Activated naive CD4-positive, alpha-beta T cell treated with anti-CD3 and anti-CD28 coated beads, Interleukin-2, amount 10 ng/mL, durations not matched to agents 7 days and 5 days (primary cell): ENCODE measurements at regions not wholly inside any gene's neighbourhood (a gene's known extent, or its start where the extent isn't known, plus 50 kb on each side); places are given as distances from the start of the nearest gene placed in this dataset.
"Not testable (repeated sequence)": the region's sequence is repeated elsewhere in the genome, so short reads cannot be mapped to it uniquely, and the experiment has no call there.

Source experiments
- CTCF ChIA-PET: fragments of 350-600 bp; sonication (Branson Sonifier 250); formaldehyde crosslinking; loops from one replicate; lab custom pipeline; 2021; ENCODE audit warnings: antibody characterized with exemption; lab: Charles Lee
- DNase-seq: peaks from one replicate; pipeline ENCODE4 v3.0.0-alpha.2; 2020
- H3K27ac Mint-ChIP-seq: one replicate; pipeline ENCODE4 v1.8.0; 2021; ENCODE audit warnings: mild to moderate bottlenecking, moderate library complexity, mixed read lengths
- H3K27me3 Mint-ChIP-seq: one replicate; pipeline ENCODE4 v1.8.0; 2021; ENCODE audit warnings: mild to moderate bottlenecking, mixed read lengths
- H3K36me3 Mint-ChIP-seq: one replicate; pipeline ENCODE4 v1.8.0; 2021; ENCODE audit warnings: mixed read lengths
- H3K4me1 Mint-ChIP-seq: one replicate; pipeline ENCODE4 v1.8.0; 2021; ENCODE audit warnings: mixed read lengths
- H3K4me3 Mint-ChIP-seq: one replicate; pipeline ENCODE4 v1.8.0; 2021; ENCODE audit warnings: mild to moderate bottlenecking, moderate library complexity, mixed read lengths
- H3K9me3 Mint-ChIP-seq: one replicate; pipeline ENCODE4 v1.8.0; 2021; ENCODE audit warnings: mixed read lengths

DNA sequence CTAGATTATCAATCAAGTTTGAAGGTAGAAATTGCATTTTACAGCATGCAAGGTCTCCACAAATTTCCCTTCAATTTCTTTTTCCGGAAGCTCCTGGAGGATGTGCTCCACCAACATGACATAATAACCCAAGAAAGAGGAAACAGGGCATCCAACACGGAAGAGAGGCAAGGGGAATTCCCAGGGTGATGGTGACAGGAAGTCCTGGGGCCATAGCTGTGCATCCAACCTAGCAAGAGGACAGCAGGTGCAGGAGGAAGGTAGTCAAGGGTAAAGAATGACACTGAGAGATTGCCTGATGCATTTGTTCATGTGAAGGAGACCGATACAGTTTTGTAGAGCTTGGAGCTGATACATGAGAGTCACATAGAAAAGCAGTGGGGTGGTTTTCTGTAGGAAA, 115.7 kb upstream of the LSM6 start:
- Mint-ChIP-seq H3K27me3 (peaks cover 15% of the 10 kb centered on the region), H3K27ac (no peak overlapping the region), H3K9me3 (no peaks in the 10 kb centered on the region), H3K36me3 (no peaks in the 10 kb centered on the region), H3K4me3 (no peak overlapping the region), H3K4me1 (no peaks in the 10 kb centered on the region)
- DNase-seq, result no peak
- CTCF ChIA-PET, result no interaction called here

GRCh38 chr4:146059151-146059550, 116.4 kb upstream of the LSM6 start:
- H3K27ac Mint-ChIP-seq, result no peak overlapping the region
- H3K27me3 Mint-ChIP-seq, result peaks cover 15% of the 10 kb centered on the region
- H3K4me3 Mint-ChIP-seq, result no peak overlapping the region
- DNase-seq, result no peak
- no peaks in the 10 kb centered on the region for H3K36me3 Mint-ChIP-seq
- peaks cover 5% of the 10 kb centered on the region for H3K4me1 Mint-ChIP-seq
- H3K9me3 Mint-ChIP-seq, result no peaks in the 10 kb centered on the region
- CTCF ChIA-PET, result no interaction called here

DNA sequence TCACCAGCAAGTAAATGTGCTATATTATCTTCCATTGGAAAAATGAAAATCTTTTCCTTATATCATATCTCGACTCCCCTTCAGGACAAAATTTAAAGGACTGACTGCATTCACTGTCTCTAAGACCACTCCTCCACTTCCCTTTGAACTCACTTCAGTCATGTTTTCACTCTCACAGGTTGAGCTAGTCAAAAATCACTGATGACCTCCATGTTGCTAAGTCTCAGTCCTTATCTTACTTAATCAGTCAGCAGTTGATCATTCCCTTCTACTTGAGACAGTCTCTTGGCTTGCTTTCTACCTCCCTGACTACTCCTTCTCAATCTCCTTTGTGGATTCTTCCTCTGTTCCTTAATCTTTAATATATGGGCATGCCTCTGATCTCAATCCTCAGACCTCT, 117.0 kb upstream of the LSM6 start:
- Mint-ChIP-seq H3K4me1 (peaks cover 6% of the 10 kb centered on the region), H3K36me3 (no peaks in the 10 kb centered on the region), H3K27ac (no peak overlapping the region), H3K9me3 (no peaks in the 10 kb centered on the region), H3K27me3 (peaks cover 13% of the 10 kb centered on the region), H3K4me3 (no peak overlapping the region)
- DNase-seq, result no peak
- CTCF ChIA-PET, result no interaction called here

- H3K36me3 Mint-ChIP-seq, result no peaks in the 10 kb centered on the region
- H3K27ac Mint-ChIP-seq, result no peak overlapping the region
- CTCF ChIA-PET, result no interaction called here
- H3K4me1 Mint-ChIP-seq, result peaks cover 6% of the 10 kb centered on the region
- H3K4me3 Mint-ChIP-seq, result no peak overlapping the region
- H3K27me3 Mint-ChIP-seq, result no peaks in the 10 kb centered on the region
- H3K9me3 Mint-ChIP-seq, result no peaks in the 10 kb centered on the region
- DNase-seq, result no peak
Observed at GRCh38 chr4:146054676-146055075, 116.1 kb upstream of the ZNF827 start.

GRCh38 chr4:146053891-146054290, 115.3 kb upstream of the ZNF827 start:
- CTCF ChIA-PET, result no interaction called here
- no peaks in the 10 kb centered on the region for H3K36me3 Mint-ChIP-seq

GRCh38 chr4:146051728-146052391, 113.2 kb upstream of the ZNF827 start:
- Mint-ChIP-seq H3K4me3 (no peak overlapping the region), H3K27me3 (no peaks in the 10 kb centered on the region), H3K27ac (no peak overlapping the region), H3K36me3 (no peaks in the 10 kb centered on the region), H3K4me1 (peaks cover 6% of the 10 kb centered on the region), H3K9me3 (peaks cover 1% of the 10 kb centered on the region)
- CTCF ChIA-PET, result no interaction called here
- no peak for DNase-seq

More at GRCh38 chr4:146053891-146054290, 115.3 kb upstream of the ZNF827 start:
- DNase-seq, result no peak
- Mint-ChIP-seq H3K4me1 (peaks cover 6% of the 10 kb centered on the region), H3K4me3 (no peak overlapping the region), H3K27me3 (no peaks in the 10 kb centered on the region), H3K9me3 (no peaks in the 10 kb centered on the region), H3K27ac (no peak overlapping the region)

DNA sequence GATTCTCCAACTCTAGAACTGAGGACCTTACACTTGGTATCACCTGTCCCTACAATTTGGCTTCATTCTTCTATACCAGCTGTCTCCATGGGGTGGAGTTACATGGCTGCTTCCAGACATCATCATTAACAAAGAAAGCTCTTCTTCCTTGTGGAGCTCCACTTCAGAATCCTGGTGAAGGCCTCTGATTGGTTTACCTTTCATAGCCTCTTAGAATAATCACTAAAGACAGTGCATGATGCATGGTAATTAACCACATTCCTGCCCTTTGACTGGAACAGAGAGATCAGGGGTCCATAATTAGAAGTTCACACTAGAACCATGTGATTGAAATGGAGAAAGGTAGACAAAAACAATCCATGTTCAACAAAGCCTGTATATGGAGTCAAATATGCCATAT, 112.6 kb upstream of the ZNF827 start:
- no peak overlapping the region for H3K27ac Mint-ChIP-seq
- H3K27me3 Mint-ChIP-seq, result no peaks in the 10 kb centered on the region
- CTCF ChIA-PET, result no interaction called here
- no peaks in the 10 kb centered on the region for H3K36me3 Mint-ChIP-seq
- H3K9me3 Mint-ChIP-seq, result peaks cover 1% of the 10 kb centered on the region
- no peak for DNase-seq
- peaks cover 6% of the 10 kb centered on the region for H3K4me1 Mint-ChIP-seq
- no peak overlapping the region for H3K4me3 Mint-ChIP-seq

DNA sequence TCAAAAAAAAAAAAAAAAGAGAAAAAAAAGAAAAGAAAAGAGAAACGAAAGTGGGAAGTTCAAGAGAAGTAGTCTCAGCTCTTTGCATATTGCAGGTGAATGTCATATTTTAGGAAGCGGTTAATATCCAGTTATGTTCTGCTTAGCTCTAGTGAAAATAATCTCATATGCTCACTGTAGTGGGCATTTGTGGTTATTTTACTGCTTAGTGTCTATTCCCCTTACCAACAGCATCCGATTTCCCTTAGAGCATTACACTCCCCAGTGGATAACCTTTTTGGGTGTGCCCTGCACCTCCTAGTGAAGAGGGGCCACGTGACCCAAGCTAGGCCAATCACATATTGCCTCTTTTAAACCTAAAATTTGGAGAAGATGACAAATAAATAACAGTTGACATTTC, 111.2 kb upstream of the ZNF827 start:
- Mint-ChIP-seq H3K4me1 (peaks cover 6% of the 10 kb centered on the region), H3K4me3 (no peak overlapping the region), H3K36me3 (no peaks in the 10 kb centered on the region), H3K9me3 (peaks cover 1% of the 10 kb centered on the region), H3K27me3 (no peaks in the 10 kb centered on the region), H3K27ac (no peak overlapping the region)
- CTCF ChIA-PET, result no interaction called here
- no peak for DNase-seq

DNA sequence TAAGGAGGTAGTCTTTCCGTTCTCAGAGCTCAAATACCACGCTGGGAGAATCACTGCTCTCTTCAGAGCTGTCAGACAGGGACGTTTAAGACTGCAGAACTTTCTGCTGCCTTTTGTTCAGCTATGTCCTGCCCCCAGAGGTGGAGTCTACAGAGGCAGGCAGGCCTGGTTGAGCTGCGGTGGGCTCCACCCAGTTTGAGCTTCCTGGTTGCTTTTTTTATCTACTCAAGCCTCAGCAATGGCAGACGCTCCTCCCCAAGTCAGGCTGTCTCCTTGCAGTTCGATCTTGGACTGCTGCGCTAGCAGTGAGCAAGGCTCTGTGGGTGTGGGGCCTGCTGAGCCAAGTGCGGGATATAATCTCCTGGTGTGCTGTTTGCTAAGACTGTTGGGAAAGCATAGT, 109.1 kb upstream of the ZNF827 start:
- H3K4me1 Mint-ChIP-seq, H3K36me3 Mint-ChIP-seq, H3K9me3 Mint-ChIP-seq, H3K27ac Mint-ChIP-seq, H3K4me3 Mint-ChIP-seq, DNase-seq, H3K27me3 Mint-ChIP-seq, CTCF ChIA-PET: not testable (repeated sequence)

GRCh38 chr4:146041139-146042004, 102.7 kb upstream of the ZNF827 start:
- no peaks in the 10 kb centered on the region for H3K27me3 Mint-ChIP-seq
- H3K4me1 Mint-ChIP-seq, result no peaks in the 10 kb centered on the region
- no peak for DNase-seq

GRCh38 chr4:146040623-146041022, 102.0 kb upstream of the ZNF827 start:
- Mint-ChIP-seq H3K4me3 (no peak overlapping the region), H3K27ac (no peak overlapping the region), H3K27me3 (no peaks in the 10 kb centered on the region), H3K9me3 (no peaks in the 10 kb centered on the region), H3K36me3 (no peaks in the 10 kb centered on the region), H3K4me1 (no peaks in the 10 kb centered on the region)
- CTCF ChIA-PET, result no interaction called here
- no peak for DNase-seq

More at GRCh38 chr4:146041139-146042004, 102.7 kb upstream of the ZNF827 start:
- Mint-ChIP-seq H3K4me3 (no peak overlapping the region), H3K9me3 (no peaks in the 10 kb centered on the region), H3K36me3 (no peaks in the 10 kb centered on the region), H3K27ac (no peak overlapping the region)
- CTCF ChIA-PET, result no interaction called here

- Mint-ChIP-seq H3K27ac (no peak overlapping the region), H3K4me1 (no peaks in the 10 kb centered on the region), H3K27me3 (peaks cover 19% of the 10 kb centered on the region), H3K9me3 (no peaks in the 10 kb centered on the region), H3K4me3 (no peak overlapping the region), H3K36me3 (no peaks in the 10 kb centered on the region)
- no peak for DNase-seq
- CTCF ChIA-PET, result interaction anchor here (1.5 kb wide), 1 partner anchor 62 kb away, joined by 3 read pairs; no protein-coding TSS in a partner anchor
Observed at GRCh38 chr4:146033149-146033548, 94.5 kb upstream of the ZNF827 start.

- Mint-ChIP-seq H3K4me1 (no peaks in the 10 kb centered on the region), H3K9me3 (no peaks in the 10 kb centered on the region), H3K36me3 (no peaks in the 10 kb centered on the region), H3K27ac (no peak overlapping the region), H3K27me3 (peaks cover 19% of the 10 kb centered on the region), H3K4me3 (no peak overlapping the region)
- CTCF ChIA-PET, result interaction anchor here (1.5 kb wide), 1 partner anchor 63 kb away, joined by 3 read pairs; no protein-coding TSS in a partner anchor
- DNase-seq, result no peak
Observed at GRCh38 chr4:146032234-146032860, 93.7 kb upstream of the ZNF827 start.

GRCh38 chr4:146029939-146030710, 91.5 kb upstream of the ZNF827 start:
- H3K36me3 Mint-ChIP-seq, result no peaks in the 10 kb centered on the region
- no peaks in the 10 kb centered on the region for H3K4me1 Mint-ChIP-seq
- no peak overlapping the region for H3K4me3 Mint-ChIP-seq
- CTCF ChIA-PET, result no interaction called here
- H3K27me3 Mint-ChIP-seq, result peaks cover 19% of the 10 kb centered on the region
- DNase-seq, result no peak
- H3K9me3 Mint-ChIP-seq, result no peaks in the 10 kb centered on the region
- no peak overlapping the region for H3K27ac Mint-ChIP-seq
